ENCODE measurements at regions not wholly inside any gene's neighbourhood (a gene's known extent, or its start where the extent isn't known, plus 50 kb on each side); places are given as distances from the start of the nearest gene placed in this dataset.
A peak's percentile ranks its signal among the peaks of the same experiment; 100 is the strongest.

GRCh38 chr11:69390561-69390960 is 90.9 kb upstream of the LINC01488 start:
- DNase-seq = peak; percentile 62
- H3K4me3 ChIP-seq = no peak overlapping the region
- peaks cover 0 to 5% (median 0%) of the 10 kb centered on the region in 6 donors for H3K4me1 ChIP-seq
- H3K27ac ChIP-seq = no peak overlapping the region
- no peaks in the 10 kb centered on the region for H3K36me3 ChIP-seq
- H3K9me3 ChIP-seq = peaks cover 4 to 29% (median 22%) of the 10 kb centered on the region in 8 donors
- TF ChIP-seq POLR2A (IDR thresholded peaks at IDR 0.05) (no peak), POLR2AphosphoS5 (IDR thresholded peaks at IDR 0.05) (no peak), CTCF (IDR thresholded peaks at IDR 0.05 in 8 of 11, conservative IDR thresholded peaks at IDR 0.05 in 3 of 11) (no peak)
- WGBS, 5 donors = 75 to 86% (median 77%) methylated on average over 8 of the region's 8 CpGs
- intact Hi-C loops (cut with DNase I; ENCODE audit: low total_unique reads) = no loop called here
- H3K27me3 ChIP-seq (replicated peaks in 1 of 7) = peaks cover 0 to 4% (median 0%) of the 10 kb centered on the region in 7 donors

GRCh38 chr11:69391192-69392103 is 90.0 kb upstream of the LINC01488 start:
- Histone ChIP-seq H3K36me3 (no peaks in the 10 kb centered on the region), H3K9me3 (peaks cover 4 to 29% (median 22%) of the 10 kb centered on the region in 8 donors), H3K4me3 (no peak overlapping the region), H3K4me1 (peaks cover 0 to 5% (median 0%) of the 10 kb centered on the region in 6 donors), H3K27me3 (replicated peaks in 1 of 7) (peaks cover 0 to 4% (median 0%) of the 10 kb centered on the region in 7 donors), H3K27ac (no peak overlapping the region)
- DNase-seq = peak; percentile 44
- 89 to 92% (median 90%) methylated on average over 25 to 34 of the region's 34 CpGs for WGBS, 5 donors
- TF ChIP-seq POLR2A (IDR thresholded peaks at IDR 0.05) (no peak), POLR2AphosphoS5 (IDR thresholded peaks at IDR 0.05) (no peak), CTCF (IDR thresholded peaks at IDR 0.05 in 8 of 11, conservative IDR thresholded peaks at IDR 0.05 in 3 of 11) (no peak)
- intact Hi-C loops (cut with DNase I; ENCODE audit: low total_unique reads) = no loop called here

- 75 to 94% (median 85%) methylated on average over 2 to 10 of the region's 10 CpGs for WGBS, 5 donors
- Histone ChIP-seq H3K27ac (no peak overlapping the region), H3K9me3 (peaks cover 4 to 28% (median 21%) of the 10 kb centered on the region in 8 donors), H3K4me3 (no peak overlapping the region), H3K27me3 (replicated peaks in 1 of 7) (peaks cover 0 to 4% (median 0%) of the 10 kb centered on the region in 7 donors), H3K4me1 (peaks cover 0 to 5% (median 0%) of the 10 kb centered on the region in 6 donors), H3K36me3 (no peaks in the 10 kb centered on the region)
- intact Hi-C loops (cut with DNase I; ENCODE audit: low total_unique reads) = no loop called here
- no peak for TF ChIP-seq CTCF (IDR thresholded peaks at IDR 0.05 in 8 of 11, conservative IDR thresholded peaks at IDR 0.05 in 3 of 11)
- peak; percentile 34 for DNase-seq
These were observed 89.3 kb upstream of the LINC01488 start for GRCh38 chr11:69392104-69392653.

Data from spleen (tissue), 11 donors.